H1 (cell line): ENCODE measurements at regions not wholly inside any gene's neighbourhood (a gene's known extent, or its start where the extent isn't known, plus 50 kb on each side); places are given as distances from the start of the nearest gene placed in this dataset.

Source experiments
- CTCF ChIA-PET: fragments of 300-600 bp; sonication (Branson Sonifier 250); formaldehyde crosslinking; loops from one replicate; lab custom pipeline; 2021; ENCODE audit not compliant: partially characterized antibody; lab: Charles Lee
- POLR2A ChIA-PET: fragments of 300-600 bp; sonication (Branson Sonifier 250); formaldehyde crosslinking; loops from one replicate; lab custom pipeline; 2021; ENCODE audit warnings: inconsistent platforms; ENCODE audit not compliant: partially characterized antibody; lab: Charles Lee
- DNase-seq, 2 experiments: peaks; one replicate each; pipeline versions ENCODE4 v3.0.0 to v3.0.0-alpha.2; 2010 to 2022; ENCODE audit warnings: low spot score in 2 of 2, low read depth in 1 of 2, mixed read lengths in 1 of 2
- FAIRE-seq: peaks from 2 replicates; lab custom pipeline; 2011; peaks lifted over from hg19 to GRCh38; lab: Jason Lieb, UNC
- H2AFZ ChIP-seq: 2 replicates; pipeline ENCODE4 v1.8.1; 2012; ENCODE audit warnings: low read length, inconsistent platforms
- H2AK5ac ChIP-seq: 2 replicates; pipeline ENCODE4 v1.6.1; 2013; ENCODE audit warnings: low read depth, low read length
- H2BK120ac ChIP-seq: replicated peaks from 2 replicates; pipeline ENCODE3; 2013; ENCODE audit warnings: low read depth, low read length, inconsistent platforms
- H2BK12ac ChIP-seq: 2 replicates; pipeline ENCODE4 v1.6.1; 2013; ENCODE audit warnings: low read depth, low read length
- H2BK15ac ChIP-seq: 2 replicates; pipeline ENCODE4 v1.6.1; 2013; ENCODE audit warnings: low read length
- H2BK20ac ChIP-seq: 2 replicates; pipeline ENCODE4 v1.6.1; 2013; ENCODE audit warnings: low read length
- H2BK5ac ChIP-seq: 2 replicates; pipeline ENCODE4 v1.6.1; 2013; ENCODE audit warnings: low read depth, low read length
- H3K14ac ChIP-seq: 2 replicates; pipeline ENCODE4 v1.6.1; 2013; ENCODE audit warnings: inconsistent platforms; ENCODE audit not compliant: insufficient read length
- H3K18ac ChIP-seq: 2 replicates; pipeline ENCODE4 v1.6.1; 2013; ENCODE audit warnings: low read length; ENCODE audit errors: extremely low read depth
- H3K23ac ChIP-seq: 2 replicates; pipeline ENCODE4 v1.6.1; 2013; ENCODE audit warnings: inconsistent platforms; ENCODE audit not compliant: insufficient read length
- H3K23me2 ChIP-seq: 2 replicates; pipeline ENCODE4 v1.6.1; 2013; ENCODE audit warnings: low read depth, low read length
- H3K27ac ChIP-seq: 2 replicates; pipeline ENCODE4 v1.6.1; 2011; ENCODE audit warnings: low read depth, low read length, inconsistent platforms
- H3K27me3 ChIP-seq, 4 experiments: replicated peaks in 1 of 4; 1 replicate in 1 of 4; 2 replicates in 3 of 4; pipeline versions ENCODE4 v1.6.1 to v1.8.1; 2011 to 2013; ENCODE audit warnings: low read length in 3 of 4, mild to moderate bottlenecking in 3 of 4, inconsistent platforms in 2 of 4, mixed read lengths in 2 of 4, moderate library complexity in 1 of 4; ENCODE audit not compliant: control insufficient read depth in 3 of 4, insufficient read depth in 3 of 4; ENCODE audit errors: extremely low read depth in 1 of 4
- H3K36me3 ChIP-seq, 4 experiments: 2 replicates each; pipeline versions ENCODE4 v1.6.1 to v1.8.1; 2011 to 2013; ENCODE audit warnings: mild to moderate bottlenecking in 4 of 4, low read length in 3 of 4, moderate library complexity in 2 of 4, control low read depth in 1 of 4, inconsistent platforms in 1 of 4; ENCODE audit not compliant: insufficient read depth in 4 of 4, control insufficient read depth in 2 of 4
- H3K4ac ChIP-seq: replicated peaks from 2 replicates; pipeline ENCODE3; 2013; ENCODE audit warnings: low read length, low read depth, mixed read lengths, inconsistent platforms; ENCODE audit not compliant: insufficient read length
- H3K4me1 ChIP-seq, 4 experiments: replicated peaks in 1 of 4; 1 replicate in 1 of 4; 2 replicates in 3 of 4; pipeline versions ENCODE4 v1.6.1 to v1.8.1; 2011 to 2013; ENCODE audit warnings: low read length in 3 of 4, inconsistent platforms in 2 of 4, mixed read lengths in 1 of 4; ENCODE audit not compliant: insufficient read depth in 4 of 4, control insufficient read depth in 3 of 4
- H3K4me2 ChIP-seq, 2 experiments: 2 replicates each; pipeline versions ENCODE4 v1.6.1 to v1.8.1; 2011 to 2013; ENCODE audit warnings: low read depth in 2 of 2, low read length in 2 of 2, control low read depth in 1 of 2, inconsistent platforms in 1 of 2, mild to moderate bottlenecking in 1 of 2; ENCODE audit not compliant: insufficient read depth in 1 of 2
- H3K4me3 ChIP-seq, 4 experiments: fragments of 200-600, 300-600 bp in 1 of 4; sonication (generic), shearing (Covaris generic), sonication (Bioruptor Twin) in 1 of 4; 2 replicates each; pipeline versions ENCODE4 v1.5.1 to v1.8.1; 2011 to 2016; ENCODE audit warnings: low read length in 4 of 4, low read depth in 3 of 4, control low read depth in 2 of 4, inconsistent platforms in 2 of 4, mild to moderate bottlenecking in 2 of 4, mixed read lengths in 1 of 4, moderate library complexity in 1 of 4; ENCODE audit not compliant: insufficient read depth in 2 of 4; ENCODE audit errors: extremely low read depth in 1 of 4
- H3K56ac ChIP-seq: replicated peaks from 2 replicates; pipeline ENCODE3; 2013; ENCODE audit warnings: low read depth, mild to moderate bottlenecking, mixed read lengths, low read length, inconsistent platforms; ENCODE audit not compliant: insufficient read length
- H3K79me1 ChIP-seq: 2 replicates; pipeline ENCODE4 v1.6.1; 2013; ENCODE audit warnings: low read depth, low read length, control low read depth
- H3K79me2 ChIP-seq, 2 experiments: 2 replicates each; pipeline versions ENCODE4 v1.6.1 to v1.8.1; 2012 to 2013; ENCODE audit warnings: low read length in 2 of 2, mild to moderate bottlenecking in 2 of 2, inconsistent platforms in 1 of 2; ENCODE audit not compliant: insufficient read depth in 2 of 2, control insufficient read depth in 1 of 2
- H3K9ac ChIP-seq, 4 experiments: replicated peaks in 1 of 4; 1 replicate in 1 of 4; 2 replicates in 3 of 4; pipeline versions ENCODE4 v1.6.1 to v1.8.1; 2011 to 2013; ENCODE audit warnings: low read depth in 3 of 4, low read length in 3 of 4, control low read depth in 2 of 4, mild to moderate bottlenecking in 2 of 4, moderate library complexity in 2 of 4, inconsistent platforms in 1 of 4; ENCODE audit errors: extremely low read depth in 1 of 4
- H3K9me3 ChIP-seq, 2 experiments: 2 replicates each; pipeline versions ENCODE4 v1.6.1 to v1.8.1; 2012 to 2013; ENCODE audit warnings: mild to moderate bottlenecking in 2 of 2, moderate library complexity in 2 of 2, control low read depth in 1 of 2, inconsistent platforms in 1 of 2, low read depth in 1 of 2, low read length in 1 of 2, mixed read lengths in 1 of 2; ENCODE audit not compliant: insufficient read depth in 2 of 2
- H4K20me1 ChIP-seq, 2 experiments: replicated peaks in 1 of 2; 2 replicates each; pipeline versions ENCODE3 to v1.8.1; 2011 to 2013; ENCODE audit warnings: inconsistent platforms in 2 of 2, low read length in 2 of 2, mild to moderate bottlenecking in 1 of 2; ENCODE audit not compliant: insufficient read depth in 2 of 2, control insufficient read depth in 1 of 2
- H4K5ac ChIP-seq: 2 replicates; pipeline ENCODE4 v1.6.1; 2013; ENCODE audit warnings: low read length, low read depth, mixed read lengths, inconsistent platforms; ENCODE audit not compliant: insufficient read length
- H4K8ac ChIP-seq: 2 replicates; pipeline ENCODE4 v1.8.0; 2013; ENCODE audit warnings: mild to moderate bottlenecking, moderate library complexity, low read length, inconsistent platforms; ENCODE audit not compliant: insufficient read depth; ENCODE audit errors: extremely low read depth
- H4K91ac ChIP-seq: replicated peaks from 2 replicates; pipeline ENCODE3; 2013; ENCODE audit warnings: low read length, mixed read lengths, inconsistent platforms; ENCODE audit not compliant: insufficient read length
- SP4 ChIP-seq: IDR thresholded peaks from 2 replicates; pipeline ENCODE4 v1.6.1; 2012; ENCODE audit warnings: low read length, inconsistent platforms
- TEAD4 ChIP-seq: IDR thresholded peaks from 2 replicates; pipeline ENCODE4 v1.6.1; 2012; ENCODE audit warnings: low read depth, low read length, inconsistent platforms, mixed read lengths
- WGBS, 2 experiments: shearing (Covaris generic) in 1 of 2; methylation state at CpG; one replicate each; pipeline versions ENCODE4 v1.1.6 to v1.1.7; 2013 to 2015; ENCODE audit warnings: low lambda C conversion rate in 2 of 2, mixed read lengths in 2 of 2, inconsistent platforms in 1 of 2, low coverage in 1 of 2, missing lambda C conversion rate in 1 of 2; ENCODE audit not compliant: insufficient replicate concordance in 2 of 2, insufficient coverage in 1 of 2, insufficient read length in 1 of 2; ENCODE audit errors: extremely low coverage in 1 of 2, missing lambda C conversion rate in 1 of 2; 5-methylcytosine and 5-hydroxymethylcytosine counted together

DNA sequence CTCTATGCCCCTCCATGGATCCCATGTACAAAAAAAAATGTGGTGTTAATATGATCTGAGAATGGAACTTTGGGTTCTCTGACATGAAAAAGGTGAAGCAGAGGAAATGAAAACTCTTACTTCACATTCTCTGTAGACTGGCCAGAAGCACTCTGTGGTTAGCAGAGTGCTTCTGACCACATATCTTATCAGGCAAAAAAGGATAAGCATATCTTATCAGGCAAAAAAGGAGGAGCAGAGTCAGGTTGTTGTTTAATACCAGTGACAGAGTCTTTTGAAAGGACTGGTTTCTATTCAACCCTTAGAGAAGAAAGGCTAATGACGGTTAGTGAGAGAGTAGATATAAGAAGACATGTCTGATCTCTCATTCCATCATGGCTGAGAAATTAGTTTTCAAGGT, 1404.8 kb downstream of the SLITRK1 start:
- H3K4me3 ChIP-seq = no peak overlapping the region
- CTCF ChIA-PET = interaction anchor here (0.7 to 0.8 kb wide), 2 partner anchors 281 to 579 kb away, joined by 3 to 4 read pairs; no protein-coding TSS in a partner anchor
- TF ChIP-seq SP4 = no peak
- no peak for TF ChIP-seq TEAD4

More for the DNA sequence above, 1404.8 kb downstream of the SLITRK1 start:
- Histone ChIP-seq H3K56ac (no peak overlapping the region), H3K4me1 (no peaks in the 10 kb centered on the region), H4K20me1 (no peaks in the 10 kb centered on the region), H3K14ac (no peak overlapping the region), H2BK120ac (no peak overlapping the region), H2BK15ac (no peak overlapping the region), H3K79me1 (no peaks in the 10 kb centered on the region), H3K36me3 (no peaks in the 10 kb centered on the region), H3K79me2 (no peaks in the 10 kb centered on the region), H3K27ac (no peak overlapping the region), H4K5ac (no peak overlapping the region), H3K9ac (no peak overlapping the region), H3K27me3 (no peaks in the 10 kb centered on the region), H3K18ac (no peak overlapping the region), H2AFZ (no peak overlapping the region), H2AK5ac (no peak overlapping the region), H2BK5ac (no peak overlapping the region), H3K4ac (no peak overlapping the region), H4K91ac (no peak overlapping the region), H4K8ac (no peak overlapping the region), H2BK12ac (no peak overlapping the region), H3K4me2 (no peak overlapping the region), H3K9me3 (no peaks in the 10 kb centered on the region), H2BK20ac (no peak overlapping the region), H3K23me2 (no peaks in the 10 kb centered on the region), H3K23ac (no peak overlapping the region)
- 100% methylated on average over 1 of the region's 1 CpG; no CpG with 5 or more reads in 1 of the 2 experiments for WGBS, 2 experiments
- POLR2A ChIA-PET = no interaction called here
- FAIRE-seq (no peak), DNase-seq (no peak)
